GM18861 (cell line): ENCODE measurements at regions not wholly inside any gene's neighbourhood (a gene's known extent, or its start where the extent isn't known, plus 50 kb on each side); places are given as distances from the start of the nearest gene placed in this dataset.

Experiments used
- ATAC-seq: cut with Tn5 transposase; IDR thresholded peaks from one replicate; pipeline ENCODE4 v1.9.1; 2021; ENCODE audit not compliant: unreplicated experiment

GRCh38 chr3:150040097-150040496 is 69.4 kb upstream of the PFN2 start:
- ATAC-seq: no peak

DNA sequence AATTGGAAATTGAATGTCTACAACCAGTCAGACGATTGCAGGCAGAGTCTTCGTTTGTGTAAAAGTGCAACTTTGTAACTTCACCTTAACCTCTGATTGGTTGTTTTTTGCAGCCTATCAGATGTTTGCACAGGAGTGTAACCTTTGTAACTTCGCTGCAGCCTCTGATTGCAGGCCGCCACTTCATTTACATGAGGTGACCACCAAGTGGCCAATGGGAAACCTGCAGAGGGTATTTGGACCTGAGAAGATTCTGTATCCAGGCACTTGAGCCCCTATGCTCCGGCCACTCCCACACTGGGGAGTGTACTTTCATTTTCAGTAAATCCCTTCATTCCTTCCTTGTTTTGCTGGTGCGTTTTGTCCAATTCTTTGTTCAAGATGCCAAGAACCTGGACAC is 68.1 kb upstream of the PFN2 start:
- ATAC-seq: no peak

- no peak for ATAC-seq
Observed at GRCh38 chr3:150036780-150037179, 66.1 kb upstream of the PFN2 start.

DNA sequence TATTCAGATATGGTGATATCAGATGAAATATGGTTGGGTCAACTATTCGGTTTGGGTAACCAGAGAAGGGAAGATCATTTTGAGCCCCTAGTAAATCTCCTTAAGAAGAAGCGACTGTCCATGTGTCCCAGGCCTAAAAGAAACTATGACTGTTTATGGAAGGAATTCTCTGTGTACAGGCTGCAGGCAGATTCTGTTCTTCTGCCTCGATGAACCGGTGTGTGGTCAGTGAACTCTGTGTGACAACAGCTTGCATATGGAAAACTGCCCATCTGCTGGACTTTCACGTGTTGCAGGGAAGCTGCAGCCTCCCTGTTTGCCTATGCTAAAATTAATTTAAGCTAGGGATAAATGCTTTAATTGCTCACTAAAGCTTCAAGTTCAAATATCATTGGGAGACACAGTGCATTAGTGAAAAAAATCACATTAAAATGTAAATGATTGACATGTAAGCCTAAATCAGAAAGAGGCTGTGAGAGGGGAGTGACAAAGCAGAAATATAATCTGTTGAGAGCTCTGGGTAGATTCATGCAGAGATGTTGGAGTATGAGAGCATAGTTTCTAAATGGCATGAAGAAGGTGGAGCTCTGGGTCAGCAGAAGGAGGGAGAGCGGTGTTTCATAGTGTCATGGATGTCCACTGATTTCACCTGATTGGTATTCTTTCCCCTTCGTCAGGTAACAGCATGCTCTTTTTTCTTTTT is 65.4 kb upstream of the PFN2 start:
- ATAC-seq: no peak

- no peak for ATAC-seq
Observed at GRCh38 chr3:150035301-150035779, 64.6 kb upstream of the PFN2 start.

GRCh38 chr3:150033721-150034120 is 63.0 kb upstream of the PFN2 start:
- ATAC-seq: no peak

- ATAC-seq: no peak
Observed at GRCh38 chr3:150030841-150031240, 60.1 kb upstream of the PFN2 start.

GRCh38 chr3:150023239-150023636 is 52.5 kb upstream of the PFN2 start:
- ATAC-seq: no peak

GRCh38 chr3:150022381-150023238 is 51.9 kb upstream of the PFN2 start:
- peak; percentile 95 for ATAC-seq

DNA sequence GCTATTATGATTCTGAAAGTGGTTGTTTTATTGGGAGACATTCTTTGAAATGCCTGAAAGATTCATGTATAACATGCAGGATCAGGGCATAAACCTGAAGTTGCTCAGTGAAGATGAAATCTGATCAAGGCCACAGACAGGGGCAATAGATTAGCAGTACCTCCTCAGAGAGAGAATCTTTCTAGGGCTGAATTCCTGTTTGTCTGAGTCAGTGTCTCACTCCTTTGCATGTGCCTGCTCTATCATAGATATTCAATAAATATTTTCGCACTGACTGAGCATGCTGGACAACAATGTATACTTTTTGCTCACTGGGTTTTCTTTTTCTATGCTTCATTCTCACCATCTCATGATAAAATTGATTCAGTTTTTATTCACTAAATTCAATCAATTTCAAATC is 49.8 kb upstream of the PFN2 start:
- no peak for ATAC-seq
